Cardiac muscle cell (in vitro differentiated cells and primary cell): ENCODE measurements at regions not wholly inside any gene's neighbourhood (a gene's known extent, or its start where the extent isn't known, plus 50 kb on each side); places are given as distances from the start of the nearest gene placed in this dataset.
A peak's percentile ranks its signal among the peaks of the same experiment; 100 is the strongest.

Experiments
- DNase-seq, 2 donors: peaks; one replicate each; pipeline versions ENCODE4 v3.0.0 to v3.0.0-alpha.2; 2010 to 2017; ENCODE audit warnings: low read depth in 1 of 2, low spot score in 1 of 2
- H3K27ac ChIP-seq: fragments of 200-600 bp; sonication (generic); 2 replicates; pipeline ENCODE4 v1.5.1; 2016
- H3K27me3 ChIP-seq: fragments of 200-600 bp; sonication (generic); 2 replicates; pipeline ENCODE4 v1.6.0; 2016; ENCODE audit warnings: control low read depth
- H3K36me3 ChIP-seq: fragments of 200-600 bp; sonication (generic); 2 replicates; pipeline ENCODE4 v1.5.1; 2016; ENCODE audit warnings: control low read depth
- H3K4me1 ChIP-seq: fragments of 200-600 bp; sonication (generic); 2 replicates; pipeline ENCODE4 v1.8.1; 2017; ENCODE audit warnings: low read depth, mild to moderate bottlenecking, mixed run types
- H3K4me3 ChIP-seq: fragments of 200-600 bp; sonication (generic); 2 replicates; pipeline ENCODE4 v1.5.1; 2016; ENCODE audit warnings: mild to moderate bottlenecking
- H3K9me3 ChIP-seq: fragments of 200-600 bp; sonication (generic); 2 replicates; pipeline ENCODE4 v1.5.1; 2017; ENCODE audit warnings: low read depth, mild to moderate bottlenecking, control low read depth
- CTCF ChIP-seq: IDR thresholded peaks from 2 replicates; pipeline ENCODE4 v1.5.1; 2012; ENCODE audit warnings: low read depth, mild to moderate bottlenecking, low read length

GRCh38 chr3:73719413-73719851, 94.7 kb upstream of the PDZRN3 start:
- no peak for TF ChIP-seq CTCF
- DNase-seq: peak in 1 of 2 donors; percentile 60
- no peak overlapping the region for H3K27ac ChIP-seq
- no peak overlapping the region for H3K4me3 ChIP-seq
- H3K36me3 ChIP-seq: no peaks in the 10 kb centered on the region
- no peaks in the 10 kb centered on the region for H3K27me3 ChIP-seq
- H3K9me3 ChIP-seq: no peaks in the 10 kb centered on the region
- H3K4me1 ChIP-seq: peaks cover 6% of the 10 kb centered on the region

- TF ChIP-seq CTCF: no peak
- Histone ChIP-seq H3K4me1 (peaks cover 6% of the 10 kb centered on the region), H3K4me3 (no peak overlapping the region), H3K36me3 (no peaks in the 10 kb centered on the region), H3K27ac (no peak overlapping the region), H3K9me3 (no peaks in the 10 kb centered on the region), H3K27me3 (no peaks in the 10 kb centered on the region)
- DNase-seq: no peak
Measured at GRCh38 chr3:73718326-73719110, 93.8 kb upstream of the PDZRN3 start.

GRCh38 chr3:73716418-73716817, 91.7 kb upstream of the PDZRN3 start:
- no peak for TF ChIP-seq CTCF
- H3K9me3 ChIP-seq: no peaks in the 10 kb centered on the region
- no peak overlapping the region for H3K27ac ChIP-seq
- DNase-seq: peak in 1 of 2 donors; percentile 20
- no peaks in the 10 kb centered on the region for H3K36me3 ChIP-seq
- H3K4me1 ChIP-seq: peaks cover 6% of the 10 kb centered on the region
- no peak overlapping the region for H3K4me3 ChIP-seq
- H3K27me3 ChIP-seq: no peaks in the 10 kb centered on the region

- Histone ChIP-seq H3K27ac (no peak overlapping the region), H3K36me3 (no peaks in the 10 kb centered on the region), H3K27me3 (no peaks in the 10 kb centered on the region), H3K9me3 (no peaks in the 10 kb centered on the region), H3K4me1 (peaks cover 13% of the 10 kb centered on the region), H3K4me3 (no peak overlapping the region)
- no peak for TF ChIP-seq CTCF
- DNase-seq: no peak
Measured at GRCh38 chr3:73710340-73710739, 85.6 kb upstream of the PDZRN3 start.

- Histone ChIP-seq H3K27me3 (no peaks in the 10 kb centered on the region), H3K9me3 (no peaks in the 10 kb centered on the region), H3K36me3 (no peaks in the 10 kb centered on the region), H3K27ac (no peak overlapping the region), H3K4me3 (no peak overlapping the region), H3K4me1 (peaks cover 13% of the 10 kb centered on the region)
- DNase-seq: peak in 1 of 2 donors; percentile 26
- no peak for TF ChIP-seq CTCF
Measured at GRCh38 chr3:73709712-73710111, 85.0 kb upstream of the PDZRN3 start.
